GM21381 (cell line): ENCODE measurements at regions not wholly inside any gene's neighbourhood (a gene's known extent, or its start where the extent isn't known, plus 50 kb on each side); places are given as distances from the start of the nearest gene placed in this dataset.

ENCODE experiments used
- ATAC-seq: cut with Tn5 transposase; IDR thresholded peaks from one replicate; pipeline ENCODE4 v1.9.1; 2021; ENCODE audit warnings: mild to moderate bottlenecking, moderate library complexity; ENCODE audit not compliant: unreplicated experiment

DNA sequence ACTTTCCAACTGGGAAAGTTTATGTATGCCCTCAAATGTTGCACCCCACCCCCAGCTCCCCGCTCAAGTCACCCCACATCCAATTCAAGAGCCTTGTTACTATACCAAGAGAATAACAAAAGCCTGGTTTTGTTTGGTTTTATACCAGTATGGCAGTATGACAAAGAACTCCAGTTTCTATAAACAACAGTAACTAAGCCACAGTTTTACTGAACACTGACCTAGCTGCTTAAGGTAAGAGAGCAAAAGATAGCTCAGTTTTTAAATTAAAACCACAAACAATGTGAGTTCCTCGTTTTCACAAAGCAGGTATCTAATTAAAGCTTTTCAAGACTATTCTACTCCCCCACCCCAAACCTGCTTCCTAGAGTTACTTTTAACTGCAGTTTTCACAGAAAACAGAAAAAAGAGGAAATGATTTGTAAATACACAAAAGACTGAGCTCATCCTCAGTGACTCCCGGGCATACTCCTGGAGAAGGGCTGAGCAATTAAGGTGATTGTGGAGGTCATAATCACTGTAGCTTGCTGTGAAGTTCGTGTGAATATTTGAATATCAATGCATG lies 59.3 kb upstream of the LHX8 start:
- ATAC-seq, result no peak

GRCh38 chr1:75079538-75080290 lies 54.5 kb upstream of the LHX8 start:
- ATAC-seq, result no peak

- ATAC-seq, result no peak
Measured at GRCh38 chr1:75083223-75083622, 51.0 kb upstream of the LHX8 start.

DNA sequence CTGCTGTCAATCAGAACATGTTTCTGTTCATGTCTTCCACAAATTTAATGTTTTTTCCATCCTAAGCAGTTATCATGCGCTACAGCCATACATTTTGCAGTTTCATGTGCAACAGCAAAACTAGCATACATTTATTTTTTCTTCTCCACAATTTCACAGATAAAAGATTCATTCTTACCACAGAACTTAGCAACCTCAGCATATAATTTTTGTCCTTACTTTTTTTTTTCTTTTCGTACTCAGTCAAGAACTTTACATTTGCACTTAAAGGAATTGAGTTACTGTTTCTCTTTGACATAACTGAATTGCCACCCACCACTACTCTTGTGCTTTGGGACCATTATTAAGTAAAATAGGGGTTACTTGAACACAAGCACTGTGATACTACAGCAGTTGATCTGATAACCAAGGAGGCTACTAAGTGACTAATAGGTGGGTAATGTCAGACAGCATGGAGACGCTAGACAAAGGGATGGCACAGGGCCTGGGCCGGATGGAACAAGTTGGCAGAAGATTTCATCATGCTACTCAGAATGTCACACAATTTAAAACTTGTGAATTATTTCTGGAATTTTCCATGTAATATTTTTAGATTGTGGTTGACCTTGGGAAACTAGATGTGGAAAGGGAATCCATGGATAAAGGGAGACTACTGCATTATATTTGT lies 50.2 kb upstream of the LHX8 start:
- ATAC-seq, result no peak
